ENCODE measurements at regions not wholly inside any gene's neighbourhood (a gene's known extent, or its start where the extent isn't known, plus 50 kb on each side); places are given as distances from the start of the nearest gene placed in this dataset.

GRCh38 chr15:75107908-75108838 is 84.8 kb downstream of the PPCDC start:
- no peak for TF ChIP-seq CTCF (IDR thresholded peaks at IDR 0.05)
- ChIA-PET POLR2A (interaction anchor here (1.2 kb wide), 1 partner anchor 93 kb away, joined by 3 read pairs; the partner anchor contains the start of gene C15orf39), CTCF (no interaction called here)
- intact Hi-C loops (cut with DNase I, micrococcal nuclease) = no loop called here
- Mint-ChIP-seq H3K36me3 (ENCODE audit: low read depth) (no peaks in the 10 kb centered on the region), H3K4me1 (ENCODE audit: low read depth) (peaks cover 11% of the 10 kb centered on the region), H3K27me3 (peaks cover 19% of the 10 kb centered on the region), H3K4me3 (no peak overlapping the region), H3K27ac (peak overlapping the region; percentile 44), H3K9me3 (no peaks in the 10 kb centered on the region)
- no peak overlapping the region for H3K4me3 ChIP-seq (ENCODE audit: low read length)
- H3K27me3 ChIP-seq (ENCODE audit: control insufficient read depth in 1 of 2, insufficient read depth in 2 of 2, low read length in 2 of 2) = peaks cover 5 to 7% of the 10 kb centered on the region in 2 experiments
- H3K4me1 ChIP-seq (ENCODE audit: insufficient read depth, low read length) = peaks cover 41% of the 10 kb centered on the region
- ATAC-seq (ENCODE audit: poor library complexity) = peak; percentile 67
- H3K9me3 ChIP-seq (ENCODE audit: control insufficient read depth in 1 of 2, insufficient read depth in 1 of 2, low read length in 2 of 2) = no peaks in the 10 kb centered on the region
- H3K36me3 ChIP-seq (ENCODE audit: insufficient read depth, low read length) = no peaks in the 10 kb centered on the region
- peak in 13 of 14 experiments; percentile 7 to 81 (median 26) for DNase-seq
- H3K27ac ChIP-seq (ENCODE audit: low read depth in 1 of 2, low read length in 2 of 2) = peak overlapping the region in 1 of 2 donors; percentile 15

GRCh38 chr15:75109021-75109735 is 85.8 kb downstream of the PPCDC start:
- ChIA-PET CTCF (no interaction called here), POLR2A (interaction anchor here (1.2 kb wide), 1 partner anchor 92 kb away, joined by 3 read pairs; the partner anchor contains the start of gene C15orf39)
- no peak overlapping the region for H3K4me3 Mint-ChIP-seq
- H3K27me3 ChIP-seq (ENCODE audit: control insufficient read depth in 1 of 2, insufficient read depth in 2 of 2, low read length in 2 of 2) = peaks cover 5 to 7% of the 10 kb centered on the region in 2 experiments
- no peak overlapping the region for H3K27ac ChIP-seq (ENCODE audit: low read depth in 1 of 2, low read length in 2 of 2)
- H3K36me3 ChIP-seq (ENCODE audit: insufficient read depth, low read length) = no peaks in the 10 kb centered on the region
- ATAC-seq (ENCODE audit: poor library complexity) = no peak
- H3K4me1 Mint-ChIP-seq (ENCODE audit: low read depth) = peaks cover 11% of the 10 kb centered on the region
- peaks cover 4 to 10% of the 10 kb centered on the region in 2 experiments for H3K9me3 ChIP-seq (ENCODE audit: control insufficient read depth in 1 of 2, insufficient read depth in 1 of 2, low read length in 2 of 2)
- H3K36me3 Mint-ChIP-seq (ENCODE audit: low read depth) = no peaks in the 10 kb centered on the region
- no peak overlapping the region for H3K4me3 ChIP-seq (ENCODE audit: low read length)
- no peak for TF ChIP-seq CTCF (IDR thresholded peaks at IDR 0.05)
- H3K9me3 Mint-ChIP-seq = no peaks in the 10 kb centered on the region
- H3K4me1 ChIP-seq (ENCODE audit: insufficient read depth, low read length) = peaks cover 38% of the 10 kb centered on the region
- no peak overlapping the region for H3K27ac Mint-ChIP-seq
- peaks cover 19% of the 10 kb centered on the region for H3K27me3 Mint-ChIP-seq
- no peak for DNase-seq
- intact Hi-C loops (cut with DNase I, micrococcal nuclease) = no loop called here

- H3K9me3 ChIP-seq (ENCODE audit: control insufficient read depth in 1 of 2, insufficient read depth in 1 of 2, low read length in 2 of 2) = peaks cover 4 to 10% of the 10 kb centered on the region in 2 experiments
- H3K27me3 ChIP-seq (ENCODE audit: control insufficient read depth in 1 of 2, insufficient read depth in 2 of 2, low read length in 2 of 2) = peaks cover 5 to 7% of the 10 kb centered on the region in 2 experiments
- POLR2A ChIA-PET = no interaction called here
- no peak overlapping the region for H3K4me3 Mint-ChIP-seq
- H3K4me3 ChIP-seq (ENCODE audit: low read length) = no peak overlapping the region
- no peaks in the 10 kb centered on the region for H3K9me3 Mint-ChIP-seq
- H3K4me1 Mint-ChIP-seq (ENCODE audit: low read depth) = peaks cover 9% of the 10 kb centered on the region
- no peak overlapping the region for H3K27ac ChIP-seq (ENCODE audit: low read depth in 1 of 2, low read length in 2 of 2)
- no peaks in the 10 kb centered on the region for H3K36me3 ChIP-seq (ENCODE audit: insufficient read depth, low read length)
- H3K36me3 Mint-ChIP-seq (ENCODE audit: low read depth) = no peaks in the 10 kb centered on the region
- no peak for TF ChIP-seq CTCF (IDR thresholded peaks at IDR 0.05)
- H3K27me3 Mint-ChIP-seq = peaks cover 19% of the 10 kb centered on the region
- H3K4me1 ChIP-seq (ENCODE audit: insufficient read depth, low read length) = peaks cover 32% of the 10 kb centered on the region
- DNase-seq (no peak), ATAC-seq (ENCODE audit: poor library complexity) (no peak)
- intact Hi-C loops (cut with DNase I, micrococcal nuclease) = no loop called here
- H3K27ac Mint-ChIP-seq = no peak overlapping the region
- CTCF ChIA-PET = no interaction called here
Observed at GRCh38 chr15:75109736-75110130, 86.3 kb downstream of the PPCDC start.

All from CD4-positive, alpha-beta T cell (primary cell).